Suppressor macrophage treated with lipopolysaccharide for 1 hour (primary cell): ENCODE measurements at regions not wholly inside any gene's neighbourhood (a gene's known extent, or its start where the extent isn't known, plus 50 kb on each side); places are given as distances from the start of the nearest gene placed in this dataset.
"Not testable (repeated sequence)": the region's sequence is repeated elsewhere in the genome, so short reads cannot be mapped to it uniquely, and the experiment has no call there.

Experiments
- DNase-seq, 3 donors: peaks; one replicate each; pipeline ENCODE4 v3.0.0-alpha.2; 2020 to 2022

DNA sequence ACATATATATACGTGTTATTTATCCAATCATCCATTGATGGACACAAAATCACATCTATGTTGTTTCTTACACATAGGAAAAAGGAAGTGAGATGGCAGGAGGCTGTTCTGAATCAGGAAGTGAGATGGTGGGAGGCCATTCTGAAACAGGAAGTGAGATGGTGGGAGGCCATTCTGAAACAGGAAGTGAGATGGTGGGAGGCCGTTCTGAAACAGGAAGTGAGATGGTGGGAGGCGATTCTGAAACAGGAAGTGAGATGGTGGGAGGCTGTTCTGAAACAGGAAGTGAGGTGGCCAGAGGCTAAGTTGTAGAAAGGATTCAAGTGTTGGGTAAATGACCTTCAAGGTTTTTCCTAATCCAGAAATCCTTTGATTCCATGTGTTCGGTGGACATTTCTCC, 921.5 kb downstream of the TYW1 start:
- DNase-seq = peak; percentile 47 to 58 (median 58)

DNA sequence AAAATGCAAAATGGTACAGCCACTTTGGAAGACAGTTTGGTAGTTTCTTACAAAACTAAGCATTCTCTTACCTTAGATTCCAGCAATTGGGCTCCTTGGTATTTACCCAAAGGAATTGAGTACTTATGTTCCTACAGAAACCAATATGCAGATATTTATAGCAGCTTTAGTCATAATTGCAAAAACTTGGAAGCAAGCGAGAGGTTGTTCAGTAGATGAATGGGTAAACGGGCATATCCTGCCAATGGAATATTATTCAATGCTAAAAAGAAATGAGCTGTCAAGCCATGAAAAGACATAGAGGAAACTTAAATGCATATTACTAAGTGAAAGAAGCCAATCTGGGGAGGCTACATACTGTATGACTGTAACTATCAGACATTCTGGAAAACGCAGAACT, 926.7 kb downstream of the TYW1 start:
- DNase-seq = no peak

DNA sequence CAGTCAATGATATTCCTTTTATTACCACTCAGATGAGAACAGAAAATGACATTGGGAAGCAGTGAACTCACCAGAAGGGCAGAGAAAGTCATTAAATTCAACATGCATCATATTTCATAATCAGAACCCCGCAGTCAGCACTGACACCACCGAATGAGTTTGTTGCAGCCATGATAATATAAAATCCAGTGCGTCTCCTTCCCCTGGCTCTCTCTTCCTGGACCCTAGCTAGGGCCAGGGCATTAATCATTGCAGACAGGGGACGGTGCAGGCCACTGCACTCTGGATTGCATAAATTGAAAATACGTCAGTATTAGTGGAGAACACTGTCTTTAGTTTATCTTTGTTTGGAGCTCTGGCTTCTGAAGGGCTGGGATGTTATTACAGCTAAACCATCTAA, 931.5 kb downstream of the TYW1 start:
- DNase-seq = no peak

- DNase-seq = not testable (repeated sequence)
These were observed 939.8 kb downstream of the TYW1 start for GRCh38 chr7:67936447-67936846.

DNA sequence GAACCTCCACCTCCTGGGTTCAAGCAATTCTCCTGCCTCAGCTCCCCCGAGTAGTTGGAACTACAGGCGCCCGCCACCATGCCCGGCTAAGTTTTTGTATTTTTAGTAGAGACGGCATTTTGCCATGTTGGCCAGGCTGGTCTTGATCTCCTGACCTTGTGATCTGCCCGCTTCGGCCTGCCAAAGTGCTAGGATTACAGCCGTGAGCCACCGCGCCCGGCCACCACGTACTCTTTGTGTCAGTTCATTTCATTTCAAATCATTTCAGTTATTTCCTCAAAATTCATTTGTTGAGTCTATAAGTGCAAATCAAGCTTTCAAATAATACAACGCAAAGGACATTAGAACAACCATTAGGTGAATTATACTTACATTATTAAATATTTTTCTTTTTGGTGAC, 943.8 kb downstream of the TYW1 start:
- DNase-seq = no peak

DNA sequence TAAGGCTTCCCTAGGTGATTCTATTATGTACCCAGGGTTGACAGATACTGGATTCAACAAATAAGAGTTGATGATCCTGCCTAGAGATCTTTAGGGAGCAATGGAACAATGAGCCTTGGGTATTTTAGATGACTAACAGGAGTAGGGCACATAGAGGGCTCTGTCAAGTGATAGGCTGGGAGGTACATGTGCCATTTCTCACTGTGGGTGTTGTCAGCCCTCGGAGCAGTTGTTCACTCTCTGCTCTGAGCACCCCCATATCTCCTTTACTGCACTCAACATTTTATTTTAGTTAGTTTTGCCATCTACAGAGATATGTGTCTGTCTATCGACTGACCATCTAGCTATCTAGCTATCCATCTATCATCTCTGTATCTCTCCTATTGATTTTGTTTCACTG, 950.6 kb downstream of the TYW1 start:
- DNase-seq = no peak

GRCh38 chr7:67947646-67948045, 951.0 kb downstream of the TYW1 start:
- no peak for DNase-seq

- DNase-seq = peak in 1 of 3 donors; percentile 0
These were observed 953.9 kb downstream of the TYW1 start for GRCh38 chr7:67950321-67951083.

GRCh38 chr7:67955061-67955460, 958.4 kb downstream of the TYW1 start:
- DNase-seq = no peak

- no peak for DNase-seq
These were observed 966.2 kb downstream of the TYW1 start for GRCh38 chr7:67962863-67963262.

DNA sequence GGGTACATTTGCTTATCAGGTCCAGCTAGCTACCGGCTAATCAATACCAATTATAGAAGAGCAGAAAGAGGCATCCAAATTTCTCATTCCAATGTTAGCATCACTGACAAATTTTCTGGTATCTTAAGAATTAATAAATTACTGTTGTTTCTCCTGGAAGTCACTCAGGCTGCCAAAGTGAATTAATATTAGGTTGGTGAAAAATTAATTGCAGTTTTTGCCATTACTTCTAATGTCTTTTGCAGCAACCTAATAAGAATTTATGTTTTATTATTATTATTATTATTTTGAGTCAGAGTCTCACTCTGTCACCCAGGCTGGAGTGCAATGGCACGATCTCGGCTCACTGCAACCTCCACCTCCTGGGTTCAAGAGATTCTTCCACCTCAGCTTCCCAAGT, 979.9 kb downstream of the TYW1 start:
- DNase-seq = no peak

- DNase-seq = no peak
These were observed 986.9 kb downstream of the TYW1 start for GRCh38 chr7:67983486-67983885.

- no peak for DNase-seq
These were observed 987.7 kb downstream of the TYW1 start for GRCh38 chr7:67984326-67984725.

DNA sequence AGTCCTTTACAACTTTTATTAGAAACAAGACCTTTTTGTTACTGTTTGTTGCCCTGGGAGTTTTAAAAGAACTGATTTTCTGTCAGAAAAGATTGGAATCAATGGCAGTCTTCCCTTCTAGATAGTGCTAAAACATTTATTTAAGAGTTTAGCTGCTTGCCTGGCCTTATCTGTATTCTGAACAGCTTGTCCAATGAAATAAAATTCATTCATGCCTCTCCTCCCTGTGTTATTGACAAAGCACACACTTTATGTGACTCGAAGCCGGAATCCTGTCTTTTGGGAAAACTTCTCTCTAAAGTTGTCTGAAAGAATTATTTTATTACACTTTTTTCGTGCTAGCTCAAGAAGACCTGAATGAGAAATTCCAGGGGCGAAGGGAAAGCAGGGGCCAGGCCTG, 992.5 kb downstream of the TYW1 start:
- no peak for DNase-seq

GRCh38 chr7:67990003-67990402, 993.4 kb downstream of the TYW1 start:
- no peak for DNase-seq

DNA sequence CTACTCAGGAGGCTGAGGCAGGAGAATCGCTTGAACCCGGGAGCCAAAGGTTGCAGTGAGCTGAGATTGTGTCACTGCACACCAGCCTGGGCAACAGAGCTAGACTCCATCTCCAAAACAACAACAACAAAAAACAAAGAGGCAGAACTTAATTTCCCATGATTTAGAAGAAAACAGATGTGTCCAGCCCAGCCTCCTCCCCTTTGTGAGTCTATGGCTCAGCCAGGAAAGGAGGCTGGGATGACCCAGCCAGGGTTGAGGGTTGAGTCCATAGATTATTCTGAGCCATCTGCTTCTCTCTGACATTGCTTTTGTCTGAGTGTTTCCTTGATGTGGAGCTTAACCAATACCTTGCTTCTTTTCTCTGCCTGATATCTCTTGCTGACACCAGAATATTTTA, 994.1 kb downstream of the TYW1 start:
- DNase-seq = no peak

DNA sequence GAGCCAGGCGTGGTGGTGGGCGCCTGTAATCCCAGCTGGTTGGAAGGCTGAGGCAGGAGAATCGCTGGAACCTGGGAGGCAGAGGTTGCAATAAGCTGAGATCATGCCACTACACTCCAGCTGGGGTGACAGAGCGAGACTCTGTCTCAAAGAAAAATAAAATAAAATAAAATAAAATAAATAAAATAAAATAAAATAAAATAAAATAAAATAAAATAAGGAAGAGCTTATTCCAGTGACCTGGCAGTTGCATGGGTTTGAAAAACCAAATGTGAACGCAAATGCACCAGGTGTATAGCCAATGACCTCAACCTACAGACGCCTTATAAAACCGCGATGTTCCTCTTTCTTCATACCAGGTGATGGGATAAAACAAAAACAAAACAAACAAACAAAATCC, 995.7 kb downstream of the TYW1 start:
- no peak for DNase-seq

DNA sequence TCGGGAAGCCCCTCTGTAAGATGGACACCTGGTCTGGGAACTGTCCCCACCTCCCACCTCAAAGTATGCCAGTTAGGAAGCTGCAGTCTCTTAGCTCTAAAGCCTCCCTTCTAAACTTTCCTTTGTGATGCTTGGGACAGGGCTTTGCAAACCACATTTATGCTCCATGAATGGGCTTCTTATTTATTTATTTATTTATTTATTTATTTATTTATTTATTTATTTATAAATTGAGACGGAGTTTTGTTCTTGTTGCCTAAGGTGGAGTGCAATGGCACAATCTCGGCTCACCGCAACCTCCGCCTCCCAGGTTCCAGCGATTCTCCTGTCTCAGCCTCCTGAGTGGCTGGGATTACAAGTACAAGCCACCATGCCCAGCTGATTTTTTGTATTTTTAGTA, 1009.4 kb downstream of the TYW1 start:
- DNase-seq = no peak

GRCh38 chr7:68006619-68007018, 1010.0 kb downstream of the TYW1 start:
- DNase-seq = no peak

DNA sequence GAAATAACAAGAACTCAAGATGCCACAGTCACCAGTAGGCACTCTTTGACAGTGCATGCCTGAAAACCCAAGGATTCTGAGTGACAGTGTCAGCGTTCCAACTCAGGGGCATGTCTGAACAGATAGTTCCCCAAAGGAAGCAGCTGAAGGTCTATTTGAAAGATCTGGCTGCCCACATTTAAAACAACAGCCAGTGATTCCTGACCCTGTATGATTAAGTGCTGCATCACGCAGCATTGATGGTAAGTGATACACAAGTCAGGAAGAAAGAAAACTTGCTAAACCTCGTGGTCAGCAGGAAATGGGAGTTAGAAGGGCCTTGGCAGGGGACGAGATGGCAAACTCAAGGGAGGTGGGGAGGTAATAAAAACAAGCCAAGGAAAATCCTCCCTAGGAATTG, 1013.1 kb downstream of the TYW1 start:
- no peak for DNase-seq

DNA sequence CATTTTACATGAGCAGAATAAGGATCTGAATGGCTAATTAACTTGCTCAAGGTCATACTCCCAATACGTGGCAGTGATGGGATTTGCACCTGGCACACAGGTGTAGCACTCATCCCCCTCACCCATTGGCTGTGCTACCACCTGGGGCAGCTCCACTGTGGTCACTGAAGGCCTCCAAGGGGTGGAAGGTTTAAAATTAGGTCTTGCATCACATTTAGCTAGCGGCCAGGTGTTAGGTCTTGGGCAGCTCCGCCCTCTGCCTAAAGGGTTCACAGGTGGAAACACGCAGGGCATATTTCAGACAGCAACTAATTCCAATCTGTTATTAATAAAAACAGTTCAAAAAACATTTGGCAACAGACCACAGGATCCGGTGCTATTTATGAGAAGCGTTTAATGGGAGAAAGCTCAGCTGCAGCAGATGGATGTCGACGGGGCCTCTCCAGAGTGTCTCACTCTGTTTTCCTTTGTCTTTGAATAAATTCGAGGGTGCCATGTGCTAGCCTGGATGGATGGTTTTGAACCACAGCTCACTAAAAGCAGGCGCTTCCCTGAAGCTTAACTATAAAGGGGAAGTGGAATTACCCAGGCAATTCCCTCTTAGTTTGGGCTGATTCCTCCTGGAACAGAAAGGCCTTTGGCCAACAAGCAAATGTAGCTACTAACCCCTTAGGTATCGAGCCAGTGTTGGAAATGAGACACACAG, 1017.6 kb downstream of the TYW1 start:
- DNase-seq = no peak

- DNase-seq = no peak
These were observed 1018.7 kb downstream of the TYW1 start for GRCh38 chr7:68015122-68015977.

- no peak for DNase-seq
These were observed 1019.4 kb downstream of the TYW1 start for GRCh38 chr7:68015978-68016532.
